ENCODE measurements at regions not wholly inside any gene's neighbourhood (a gene's known extent, or its start where the extent isn't known, plus 50 kb on each side); places are given as distances from the start of the nearest gene placed in this dataset.
A peak's percentile ranks its signal among the peaks of the same experiment; 100 is the strongest.

DNA sequence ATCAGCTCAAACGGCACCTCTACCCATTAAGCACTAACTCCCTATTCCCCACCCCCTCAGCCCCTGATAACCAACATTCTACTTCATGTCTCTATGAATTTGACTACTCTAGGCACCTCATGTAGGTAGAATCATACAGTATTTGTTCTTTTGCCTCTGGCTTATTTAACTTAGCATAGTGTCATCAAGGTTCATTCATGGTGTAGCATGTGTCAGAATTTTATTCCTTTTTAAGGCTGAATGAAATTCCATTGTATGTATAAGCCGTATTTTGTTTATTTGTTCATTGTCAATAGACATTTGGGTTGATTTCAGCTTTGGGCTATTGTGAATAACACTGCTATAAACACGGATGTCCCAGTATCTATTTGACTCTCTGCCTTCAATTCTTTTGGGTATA lies 794.9 kb upstream of the SOX9 start:
- no peak for TF ChIP-seq HES2 (IDR thresholded peaks at IDR 0.05)
- no peak for TF ChIP-seq MYC (IDR thresholded peaks at IDR 0.05; ENCODE audit: borderline replicate concordance, low read length)
- TF ChIP-seq, protein P1, sequence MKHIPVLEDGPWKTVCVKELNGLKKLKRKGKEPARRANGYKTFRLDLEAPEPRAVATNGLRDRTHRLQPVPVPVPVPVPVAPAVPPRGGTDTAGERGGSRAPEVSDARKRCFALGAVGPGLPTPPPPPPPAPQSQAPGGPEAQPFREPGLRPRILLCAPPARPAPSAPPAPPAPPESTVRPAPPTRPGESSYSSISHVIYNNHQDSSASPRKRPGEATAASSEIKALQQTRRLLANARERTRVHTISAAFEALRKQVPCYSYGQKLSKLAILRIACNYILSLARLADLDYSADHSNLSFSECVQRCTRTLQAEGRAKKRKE (CRISPR knock-in tag; IDR thresholded peaks at IDR 0.05; ENCODE audit: low read depth), result no peak
- no peak for TF ChIP-seq RAD21 (conservative IDR thresholded peaks at IDR 0.05 in 1 of 2, IDR thresholded peaks at IDR 0.05 in 1 of 2)
- no peak for TF ChIP-seq CEBPB (IDR thresholded peaks at IDR 0.05)
- no peak for TF ChIP-seq POLR2AphosphoS2 (conservative IDR thresholded peaks at IDR 0.05; ENCODE audit: low read length)
- no peak for ATAC-seq
- peak; percentile 7 for FAIRE-seq

DNA sequence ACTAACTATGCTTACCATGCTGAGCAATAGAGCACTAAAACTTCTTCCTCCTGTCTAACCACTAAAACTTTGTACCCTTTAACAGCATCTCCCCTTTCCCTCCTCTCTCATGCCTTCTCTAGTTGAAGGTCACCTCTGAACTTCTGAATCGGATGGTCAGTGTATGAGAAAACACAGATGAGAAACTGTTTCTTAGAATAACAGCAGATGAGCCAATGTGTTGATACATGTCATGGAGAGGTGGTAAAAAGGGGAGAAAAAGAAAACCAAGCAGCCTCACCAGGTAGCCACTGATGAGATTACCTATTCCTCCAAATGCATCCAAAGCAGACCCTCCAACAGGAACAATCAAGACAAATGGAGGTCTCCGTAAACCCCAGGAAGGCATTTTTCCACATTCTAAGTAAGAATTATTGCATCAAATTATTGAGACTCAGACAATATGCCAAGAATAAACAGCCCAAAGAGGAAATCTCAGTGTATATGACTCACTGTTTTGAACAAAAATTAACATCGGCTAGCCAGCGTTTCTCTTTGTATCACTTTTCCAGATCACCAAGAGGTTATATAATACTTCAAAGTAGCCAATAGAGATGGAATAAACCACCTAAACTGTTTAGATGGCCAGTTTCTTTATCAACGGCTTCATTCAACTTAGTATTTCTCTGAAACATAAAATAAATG lies 793.3 kb upstream of the SOX9 start:
- POLR2A ChIA-PET, result no interaction called here
- no peak overlapping the region for H3K4me3 ChIP-seq
- 21% methylated on average over 5 of the region's 5 CpGs for WGBS (ENCODE audit: missing lambda C conversion rate)
- DNase-seq (ENCODE audit: low read depth in 1 of 2, low spot score in 1 of 2) (no peak), FAIRE-seq (peak; percentile 39), ATAC-seq (no peak)
- TF ChIP-seq, protein P2, sequence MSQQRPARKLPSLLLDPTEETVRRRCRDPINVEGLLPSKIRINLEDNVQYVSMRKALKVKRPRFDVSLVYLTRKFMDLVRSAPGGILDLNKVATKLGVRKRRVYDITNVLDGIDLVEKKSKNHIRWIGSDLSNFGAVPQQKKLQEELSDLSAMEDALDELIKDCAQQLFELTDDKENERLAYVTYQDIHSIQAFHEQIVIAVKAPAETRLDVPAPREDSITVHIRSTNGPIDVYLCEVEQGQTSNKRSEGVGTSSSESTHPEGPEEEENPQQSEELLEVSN (IDR thresholded peaks at IDR 0.05; ENCODE audit: borderline replicate concordance, low read depth), result no peak
- TF ChIP-seq FOSL2 (IDR thresholded peaks at IDR 0.05), result no peak
- TF ChIP-seq FOSL2 (CRISPR knock-in tag; IDR thresholded peaks at IDR 0.05), result 0 out of 2 replicates have a peak, but pooled peaks have one; percentile 21
- H3K4me2 ChIP-seq, result peak overlapping the region; percentile 30
- CTCF ChIA-PET, result no interaction called here
- H3K27ac ChIP-seq, result no peak overlapping the region
- no peaks in the 10 kb centered on the region for H3K9me3 ChIP-seq
- H3K4me1 ChIP-seq, result peaks cover 15% of the 10 kb centered on the region; the same call in 1 of the 3 replicates

More for the DNA sequence above, 794.9 kb upstream of the SOX9 start:
- Histone ChIP-seq H3K9me3 (no peaks in the 10 kb centered on the region), H3K4me1 (peaks cover 15% of the 10 kb centered on the region; the same call in 1 of the 3 replicates), H3K4me3 (no peak overlapping the region), H3K27ac (no peak overlapping the region), H3K4me2 (no peak overlapping the region)
- WGBS (ENCODE audit: missing lambda C conversion rate), result 35% methylated on average over 3 of the region's 3 CpGs
- no peak for DNase-seq (ENCODE audit: low read depth in 1 of 2, low spot score in 1 of 2)
- ChIA-PET CTCF (no interaction called here), POLR2A (no interaction called here)

DNA sequence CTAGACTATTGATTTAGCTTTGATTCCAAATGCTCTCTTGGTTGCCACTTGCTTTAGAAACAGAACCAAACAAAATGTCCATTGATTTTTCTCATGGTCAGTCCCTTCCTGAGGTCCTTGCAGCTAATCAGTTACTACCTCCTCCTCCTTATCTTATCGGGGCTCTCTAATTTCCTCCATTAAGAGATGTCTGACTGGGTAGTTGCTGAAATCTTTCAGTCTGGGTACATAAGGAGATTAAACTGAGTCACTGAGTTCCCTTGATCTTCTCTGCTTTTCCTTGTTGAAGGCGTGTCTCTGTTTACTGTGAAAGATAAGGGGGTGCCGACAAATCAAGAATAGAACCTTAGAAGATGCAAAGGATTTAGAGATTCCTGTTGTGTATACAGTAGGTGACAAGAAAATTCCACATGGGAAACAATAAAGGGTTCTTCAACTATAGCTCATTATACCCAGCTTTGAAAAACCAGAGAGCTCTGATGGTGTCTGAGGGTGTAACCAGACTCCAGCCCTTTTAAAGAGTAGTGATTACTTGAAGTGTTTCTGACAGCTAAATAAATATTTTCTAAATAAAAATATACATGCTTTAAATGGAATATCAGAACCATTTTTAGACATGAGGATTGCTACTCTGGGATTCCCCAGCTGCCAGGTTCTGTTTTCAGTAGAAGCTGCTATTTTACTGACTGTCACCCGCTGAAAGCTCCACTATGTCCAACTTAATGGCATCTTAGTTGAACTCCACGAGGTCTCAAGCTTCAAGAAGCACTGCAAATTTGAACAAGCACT lies 791.3 kb upstream of the SOX9 start:
- POLR2A ChIA-PET, result no interaction called here
- ATAC-seq, result no peak
- DNase-seq (ENCODE audit: low read depth in 1 of 2, low spot score in 1 of 2), result no peak
- WGBS (ENCODE audit: missing lambda C conversion rate), result 30% methylated on average over 5 of the region's 5 CpGs
- peaks cover 15% of the 10 kb centered on the region; the same call in 1 of the 3 replicates for H3K4me1 ChIP-seq
- H3K27ac ChIP-seq, result no peak overlapping the region
- CTCF ChIA-PET, result interaction anchor here (0.8 kb wide), 1 partner anchor 10 kb away, joined by 3 read pairs; no protein-coding TSS in a partner anchor
- H3K4me2 ChIP-seq, result peak overlapping the region; percentile 21
- no peak overlapping the region for H3K4me3 ChIP-seq
- TF ChIP-seq BHLHE40 (IDR thresholded peaks at IDR 0.05; ENCODE audit: low read depth, low read length), result no peak
- TF ChIP-seq ZNF302 (CRISPR knock-in tag; IDR thresholded peaks at IDR 0.05), result no peak
- TF ChIP-seq CEBPB (IDR thresholded peaks at IDR 0.05), result no peak
- TF ChIP-seq CHD2 (IDR thresholded peaks at IDR 0.05; ENCODE audit: low read length, partially characterized antibody), result no peak
- TF ChIP-seq JUNB (IDR thresholded peaks at IDR 0.05), result no peak
- no peak for TF ChIP-seq FOSB (CRISPR knock-in tag; IDR thresholded peaks at IDR 0.05)
- TF ChIP-seq, protein P3, sequence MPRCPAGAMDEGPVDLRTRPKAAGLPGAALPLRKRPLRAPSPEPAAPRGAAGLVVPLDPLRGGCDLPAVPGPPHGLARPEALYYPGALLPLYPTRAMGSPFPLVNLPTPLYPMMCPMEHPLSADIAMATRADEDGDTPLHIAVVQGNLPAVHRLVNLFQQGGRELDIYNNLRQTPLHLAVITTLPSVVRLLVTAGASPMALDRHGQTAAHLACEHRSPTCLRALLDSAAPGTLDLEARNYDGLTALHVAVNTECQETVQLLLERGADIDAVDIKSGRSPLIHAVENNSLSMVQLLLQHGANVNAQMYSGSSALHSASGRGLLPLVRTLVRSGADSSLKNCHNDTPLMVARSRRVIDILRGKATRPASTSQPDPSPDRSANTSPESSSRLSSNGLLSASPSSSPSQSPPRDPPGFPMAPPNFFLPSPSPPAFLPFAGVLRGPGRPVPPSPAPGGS (IDR thresholded peaks at IDR 0.05), result no peak
- TF ChIP-seq RCOR1 (IDR thresholded peaks at IDR 0.05; ENCODE audit: low read depth, low read length), result no peak
- no peak for TF ChIP-seq HOXB13 (CRISPR knock-in tag; IDR thresholded peaks at IDR 0.05; ENCODE audit: low read depth)
- TF ChIP-seq POLR2A (IDR thresholded peaks at IDR 0.05; ENCODE audit: low read length), result no peak
- TF ChIP-seq SMC3 (IDR thresholded peaks at IDR 0.05), result no peak
- no peak for TF ChIP-seq HDAC2 (IDR thresholded peaks at IDR 0.05)
- no peak for TF ChIP-seq HOXA7 (CRISPR knock-in tag; IDR thresholded peaks at IDR 0.05)
- TF ChIP-seq, protein P1 (CRISPR knock-in tag; IDR thresholded peaks at IDR 0.05; ENCODE audit: low read depth), result no peak
- TF ChIP-seq NPAS2 (CRISPR knock-in tag; IDR thresholded peaks at IDR 0.05; ENCODE audit: borderline replicate concordance), result no peak
- no peak for TF ChIP-seq GATA3 (IDR thresholded peaks at IDR 0.05; ENCODE audit: borderline replicate concordance)
- no peak for TF ChIP-seq EP300 (IDR thresholded peaks at IDR 0.05)
- TF ChIP-seq ZSCAN20 (CRISPR knock-in tag; IDR thresholded peaks at IDR 0.05), result no peak
- FAIRE-seq, result no peak
- no peaks in the 10 kb centered on the region for H3K9me3 ChIP-seq
